ENCODE measurements at regions not wholly inside any gene's neighbourhood (a gene's known extent, or its start where the extent isn't known, plus 50 kb on each side); places are given as distances from the start of the nearest gene placed in this dataset.

GRCh38 chr6:20014508-20014907 is 177.3 kb downstream of the ID4 start:
- dilution Hi-C loops (cut with MboI; ENCODE audit: extremely low pct_ligation_motif_present, low sequenced_read_pairs) (no loop called here), intact Hi-C loops (cut with micrococcal nuclease) (no loop called here)
- BruUV-seq (replicated peaks), result no TSS peak
- DNase-seq (ENCODE audit: low read depth, low spot score), result no peak
- TF ChIP-seq MYC (IDR thresholded peaks at IDR 0.05; ENCODE audit: low read depth, low read length) (no peak), FOS (IDR thresholded peaks at IDR 0.05; ENCODE audit: borderline replicate concordance, insufficient read depth, low read length) (no peak), POLR2A (IDR thresholded peaks at IDR 0.05; ENCODE audit: low read depth, low read length) (no peak), MAX (IDR thresholded peaks at IDR 0.05; ENCODE audit: insufficient read depth, insufficient read length) (no peak), POLR2AphosphoS5 (IDR thresholded peaks at IDR 0.05; ENCODE audit: insufficient read depth, low read depth, low read length) (no peak), JUN (IDR thresholded peaks at IDR 0.05; ENCODE audit: borderline replicate concordance, insufficient read depth, insufficient read length, low read depth) (no peak), GATA2 (IDR thresholded peaks at IDR 0.05; ENCODE audit: insufficient read depth, insufficient read length, low read depth, low read length) (no peak), EZH2 (IDR thresholded peaks at IDR 0.05; ENCODE audit: borderline replicate concordance, low read depth, low read length, severe bottlenecking) (no peak)
- TF ChIP-seq, protein P1, sequence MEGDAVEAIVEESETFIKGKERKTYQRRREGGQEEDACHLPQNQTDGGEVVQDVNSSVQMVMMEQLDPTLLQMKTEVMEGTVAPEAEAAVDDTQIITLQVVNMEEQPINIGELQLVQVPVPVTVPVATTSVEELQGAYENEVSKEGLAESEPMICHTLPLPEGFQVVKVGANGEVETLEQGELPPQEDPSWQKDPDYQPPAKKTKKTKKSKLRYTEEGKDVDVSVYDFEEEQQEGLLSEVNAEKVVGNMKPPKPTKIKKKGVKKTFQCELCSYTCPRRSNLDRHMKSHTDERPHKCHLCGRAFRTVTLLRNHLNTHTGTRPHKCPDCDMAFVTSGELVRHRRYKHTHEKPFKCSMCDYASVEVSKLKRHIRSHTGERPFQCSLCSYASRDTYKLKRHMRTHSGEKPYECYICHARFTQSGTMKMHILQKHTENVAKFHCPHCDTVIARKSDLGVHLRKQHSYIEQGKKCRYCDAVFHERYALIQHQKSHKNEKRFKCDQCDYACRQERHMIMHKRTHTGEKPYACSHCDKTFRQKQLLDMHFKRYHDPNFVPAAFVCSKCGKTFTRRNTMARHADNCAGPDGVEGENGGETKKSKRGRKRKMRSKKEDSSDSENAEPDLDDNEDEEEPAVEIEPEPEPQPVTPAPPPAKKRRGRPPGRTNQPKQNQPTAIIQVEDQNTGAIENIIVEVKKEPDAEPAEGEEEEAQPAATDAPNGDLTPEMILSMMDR (IDR thresholded peaks at IDR 0.05; ENCODE audit: extremely low read depth in 1 of 2, insufficient read depth in 1 of 2, low read depth in 1 of 2, low read length in 2 of 2), result no peak
- no peaks in the 10 kb centered on the region for H3K27me3 ChIP-seq (ENCODE audit: control insufficient read depth in 2 of 2, insufficient read depth in 2 of 2, low read length in 2 of 2)
- CTCF ChIA-PET, result no interaction called here
- POLR2A ChIA-PET, result no interaction called here
- no peaks in the 10 kb centered on the region for H3K9me3 ChIP-seq (replicated peaks; ENCODE audit: control insufficient read depth, insufficient read depth, low read length)
- H3K36me3 ChIP-seq (ENCODE audit: control insufficient read depth in 2 of 2, extremely low read depth in 1 of 2, insufficient read depth in 2 of 2, low read length in 2 of 2), result no peaks in the 10 kb centered on the region
- H3K9me1 ChIP-seq (replicated peaks; ENCODE audit: control insufficient read depth, extremely low read depth, insufficient read depth, low read length), result no peaks in the 10 kb centered on the region
- H2AFZ ChIP-seq (ENCODE audit: low read depth, low read length), result no peak overlapping the region
- no peaks in the 10 kb centered on the region for H4K20me1 ChIP-seq (replicated peaks; ENCODE audit: control insufficient read depth, extremely low read depth, insufficient read depth, low read length)
- no peak for FAIRE-seq
- H3K9ac ChIP-seq (replicated peaks; ENCODE audit: extremely low read depth, insufficient read depth, low read length), result no peak overlapping the region
- H3K79me2 ChIP-seq (ENCODE audit: control insufficient read depth, insufficient read depth, low read length), result no peaks in the 10 kb centered on the region
- H3K4me2 ChIP-seq (ENCODE audit: insufficient read depth, low read length), result no peak overlapping the region
- H3K27ac ChIP-seq (ENCODE audit: insufficient read depth, low read depth, low read length), result no peak overlapping the region
- no peaks in the 10 kb centered on the region for H3K4me1 ChIP-seq (ENCODE audit: control insufficient read depth, extremely low read depth, insufficient read depth, low read length)
- H3K4me3 ChIP-seq (replicated peaks in 1 of 3; ENCODE audit: insufficient read depth in 1 of 3, low read depth in 1 of 3, low read length in 3 of 3), result no peak overlapping the region
